HL-60 (cell line): ENCODE measurements at regions not wholly inside any gene's neighbourhood (a gene's known extent, or its start where the extent isn't known, plus 50 kb on each side); places are given as distances from the start of the nearest gene placed in this dataset.

Source experiments
- GABPA ChIP-seq: IDR thresholded peaks from 2 replicates; pipeline ENCODE4 v1.6.1; 2012; ENCODE audit warnings: low read depth
- POLR2AphosphoS5 ChIP-seq: IDR thresholded peaks from 2 replicates; pipeline ENCODE4 v1.6.1; 2012; ENCODE audit warnings: low read depth
- SPI1 ChIP-seq: IDR thresholded peaks from 2 replicates; pipeline ENCODE4 v1.6.1; 2012; ENCODE audit warnings: low read depth, mild to moderate bottlenecking, borderline replicate concordance
- TF ChIP-seq, protein P1 (sequence below): IDR thresholded peaks from one replicate; pipeline ENCODE4 v1.5.1; 2011; ENCODE audit warnings: low read length, control low read depth, inconsistent platforms; ENCODE audit not compliant: insufficient read depth
- TF ChIP-seq, protein P2 (sequence below): IDR thresholded peaks from 2 replicates; pipeline ENCODE4 v1.6.1; 2012; ENCODE audit warnings: low read depth; ENCODE audit not compliant: insufficient replicate concordance

DNA sequence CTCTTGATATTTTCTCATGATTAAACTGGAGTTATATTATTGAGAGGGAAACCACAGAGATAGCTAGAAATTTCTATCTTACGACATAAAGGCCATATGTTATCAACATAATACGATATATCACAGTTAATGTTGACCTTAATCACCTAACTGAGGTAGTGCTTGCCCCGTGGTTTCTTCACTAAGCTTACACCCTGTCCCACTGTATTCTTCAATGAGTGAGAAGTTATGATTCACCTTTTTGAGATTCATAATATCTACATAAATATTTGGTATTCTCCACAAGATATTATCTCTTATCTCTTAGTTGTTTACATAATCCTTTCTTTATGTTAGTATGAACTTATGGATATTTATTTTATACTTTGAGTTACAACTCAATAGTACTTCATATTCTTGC, 1714.1 kb downstream of the BRINP3 start:
- TF ChIP-seq, protein P1, sequence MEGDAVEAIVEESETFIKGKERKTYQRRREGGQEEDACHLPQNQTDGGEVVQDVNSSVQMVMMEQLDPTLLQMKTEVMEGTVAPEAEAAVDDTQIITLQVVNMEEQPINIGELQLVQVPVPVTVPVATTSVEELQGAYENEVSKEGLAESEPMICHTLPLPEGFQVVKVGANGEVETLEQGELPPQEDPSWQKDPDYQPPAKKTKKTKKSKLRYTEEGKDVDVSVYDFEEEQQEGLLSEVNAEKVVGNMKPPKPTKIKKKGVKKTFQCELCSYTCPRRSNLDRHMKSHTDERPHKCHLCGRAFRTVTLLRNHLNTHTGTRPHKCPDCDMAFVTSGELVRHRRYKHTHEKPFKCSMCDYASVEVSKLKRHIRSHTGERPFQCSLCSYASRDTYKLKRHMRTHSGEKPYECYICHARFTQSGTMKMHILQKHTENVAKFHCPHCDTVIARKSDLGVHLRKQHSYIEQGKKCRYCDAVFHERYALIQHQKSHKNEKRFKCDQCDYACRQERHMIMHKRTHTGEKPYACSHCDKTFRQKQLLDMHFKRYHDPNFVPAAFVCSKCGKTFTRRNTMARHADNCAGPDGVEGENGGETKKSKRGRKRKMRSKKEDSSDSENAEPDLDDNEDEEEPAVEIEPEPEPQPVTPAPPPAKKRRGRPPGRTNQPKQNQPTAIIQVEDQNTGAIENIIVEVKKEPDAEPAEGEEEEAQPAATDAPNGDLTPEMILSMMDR: no peak
- no peak for TF ChIP-seq POLR2AphosphoS5
- no peak for TF ChIP-seq GABPA
- TF ChIP-seq, protein P2, sequence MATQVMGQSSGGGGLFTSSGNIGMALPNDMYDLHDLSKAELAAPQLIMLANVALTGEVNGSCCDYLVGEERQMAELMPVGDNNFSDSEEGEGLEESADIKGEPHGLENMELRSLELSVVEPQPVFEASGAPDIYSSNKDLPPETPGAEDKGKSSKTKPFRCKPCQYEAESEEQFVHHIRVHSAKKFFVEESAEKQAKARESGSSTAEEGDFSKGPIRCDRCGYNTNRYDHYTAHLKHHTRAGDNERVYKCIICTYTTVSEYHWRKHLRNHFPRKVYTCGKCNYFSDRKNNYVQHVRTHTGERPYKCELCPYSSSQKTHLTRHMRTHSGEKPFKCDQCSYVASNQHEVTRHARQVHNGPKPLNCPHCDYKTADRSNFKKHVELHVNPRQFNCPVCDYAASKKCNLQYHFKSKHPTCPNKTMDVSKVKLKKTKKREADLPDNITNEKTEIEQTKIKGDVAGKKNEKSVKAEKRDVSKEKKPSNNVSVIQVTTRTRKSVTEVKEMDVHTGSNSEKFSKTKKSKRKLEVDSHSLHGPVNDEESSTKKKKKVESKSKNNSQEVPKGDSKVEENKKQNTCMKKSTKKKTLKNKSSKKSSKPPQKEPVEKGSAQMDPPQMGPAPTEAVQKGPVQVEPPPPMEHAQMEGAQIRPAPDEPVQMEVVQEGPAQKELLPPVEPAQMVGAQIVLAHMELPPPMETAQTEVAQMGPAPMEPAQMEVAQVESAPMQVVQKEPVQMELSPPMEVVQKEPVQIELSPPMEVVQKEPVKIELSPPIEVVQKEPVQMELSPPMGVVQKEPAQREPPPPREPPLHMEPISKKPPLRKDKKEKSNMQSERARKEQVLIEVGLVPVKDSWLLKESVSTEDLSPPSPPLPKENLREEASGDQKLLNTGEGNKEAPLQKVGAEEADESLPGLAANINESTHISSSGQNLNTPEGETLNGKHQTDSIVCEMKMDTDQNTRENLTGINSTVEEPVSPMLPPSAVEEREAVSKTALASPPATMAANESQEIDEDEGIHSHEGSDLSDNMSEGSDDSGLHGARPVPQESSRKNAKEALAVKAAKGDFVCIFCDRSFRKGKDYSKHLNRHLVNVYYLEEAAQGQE: no peak
- no peak for TF ChIP-seq SPI1
